ENCODE measurements at regions not wholly inside any gene's neighbourhood (a gene's known extent, or its start where the extent isn't known, plus 50 kb on each side); places are given as distances from the start of the nearest gene placed in this dataset.

GRCh38 chr11:91978747-91979146 is 245.9 kb upstream of the FAT3 start (continued):
- TF ChIP-seq CREM (CRISPR knock-in tag; IDR thresholded peaks at IDR 0.05) = no peak
- TF ChIP-seq HMGA2 (CRISPR knock-in tag; IDR thresholded peaks at IDR 0.05) = no peak
- TF ChIP-seq ELF4 (CRISPR knock-in tag; IDR thresholded peaks at IDR 0.05; ENCODE audit: low read depth) = no peak
- no peak for TF ChIP-seq ZNF671 (CRISPR knock-in tag; IDR thresholded peaks at IDR 0.05)
- no peak for TF ChIP-seq FOXP1 (CRISPR knock-in tag; IDR thresholded peaks at IDR 0.05; ENCODE audit: borderline replicate concordance)
- TF ChIP-seq ZNF423 (CRISPR knock-in tag; IDR thresholded peaks at IDR 0.05) = no peak
- no peak for TF ChIP-seq ZNF121 (CRISPR knock-in tag; IDR thresholded peaks at IDR 0.05)
- TF ChIP-seq ETV6 (CRISPR knock-in tag; IDR thresholded peaks at IDR 0.05) = no peak
- no peak for TF ChIP-seq IRF2 (CRISPR knock-in tag; IDR thresholded peaks at IDR 0.05; ENCODE audit: borderline replicate concordance, low read depth)
- no peak for TF ChIP-seq TCF7 (CRISPR knock-in tag; IDR thresholded peaks at IDR 0.05; ENCODE audit: low read depth)
- no peak for TF ChIP-seq ZBTB21 (CRISPR knock-in tag; IDR thresholded peaks at IDR 0.05; ENCODE audit: borderline replicate concordance)
- no peak for TF ChIP-seq JUN (CRISPR knock-in tag; IDR thresholded peaks at IDR 0.05)

GRCh38 chr11:91972665-91973266 is 251.9 kb upstream of the FAT3 start:
- TF ChIP-seq NFE2L1 (CRISPR knock-in tag; IDR thresholded peaks at IDR 0.05) (no peak), FOXJ3 (CRISPR knock-in tag; IDR thresholded peaks at IDR 0.05; ENCODE audit: borderline replicate concordance) (no peak), ZNF121 (CRISPR knock-in tag; IDR thresholded peaks at IDR 0.05) (no peak), IRF1 (CRISPR knock-in tag; IDR thresholded peaks at IDR 0.05) (no peak), ZNF219 (CRISPR knock-in tag; IDR thresholded peaks at IDR 0.05; ENCODE audit: borderline replicate concordance) (no peak), ATF2 (CRISPR knock-in tag; IDR thresholded peaks at IDR 0.05; ENCODE audit: borderline replicate concordance, low read depth) (no peak), JUN (CRISPR knock-in tag; IDR thresholded peaks at IDR 0.05) (no peak), E2F1 (CRISPR knock-in tag; IDR thresholded peaks at IDR 0.05) (no peak), CREB1 (CRISPR knock-in tag; IDR thresholded peaks at IDR 0.05) (no peak), NFYB (CRISPR knock-in tag; conservative IDR thresholded peaks at IDR 0.05; ENCODE audit: low read depth) (no peak), ATF3 (CRISPR knock-in tag; conservative IDR thresholded peaks at IDR 0.05) (no peak), RORB (CRISPR knock-in tag; IDR thresholded peaks at IDR 0.05) (no peak), MLX (CRISPR knock-in tag; IDR thresholded peaks at IDR 0.05) (no peak), NR2C2 (CRISPR knock-in tag; IDR thresholded peaks at IDR 0.05) (no peak), ATF1 (CRISPR knock-in tag; IDR thresholded peaks at IDR 0.05) (no peak), HMGXB4 (CRISPR knock-in tag; IDR thresholded peaks at IDR 0.05) (no peak), CTCF (IDR thresholded peaks at IDR 0.05) (no peak), ZBTB21 (CRISPR knock-in tag; IDR thresholded peaks at IDR 0.05; ENCODE audit: borderline replicate concordance) (no peak), ELF4 (CRISPR knock-in tag; IDR thresholded peaks at IDR 0.05; ENCODE audit: low read depth) (no peak)
- ATAC-seq (no peak), DNase-seq (ENCODE audit: low spot score) (no peak)
- no peaks in the 10 kb centered on the region for H3K9me3 Mint-ChIP-seq
- CTCF ChIA-PET = no interaction called here
- no peak overlapping the region for H3K4me3 Mint-ChIP-seq
- H3K4me1 Mint-ChIP-seq = peaks cover 8% of the 10 kb centered on the region
- H3K27me3 Mint-ChIP-seq (ENCODE audit: low read depth) = no peaks in the 10 kb centered on the region
- no peak overlapping the region for H3K27ac Mint-ChIP-seq
- H3K36me3 Mint-ChIP-seq = no peaks in the 10 kb centered on the region
- POLR2A ChIA-PET = no interaction called here
